Effector CD8-positive, alpha-beta T cell (primary cell): ENCODE measurements at regions not wholly inside any gene's neighbourhood (a gene's known extent, or its start where the extent isn't known, plus 50 kb on each side); places are given as distances from the start of the nearest gene placed in this dataset.

ENCODE experiments used
- DNase-seq: peaks from one replicate; lab custom pipeline; 2025; lab: John Stamatoyannopoulos, UW

GRCh38 chr17:36728030-36728991, 126.9 kb downstream of the MRM1 start:
- no peak for DNase-seq

GRCh38 chr17:36730095-36730808, 128.9 kb downstream of the MRM1 start:
- no peak for DNase-seq

GRCh38 chr17:36730857-36731490, 129.6 kb downstream of the MRM1 start:
- no peak for DNase-seq

- DNase-seq: no peak
These were observed 130.4 kb downstream of the MRM1 start for GRCh38 chr17:36731811-36732210.

- no peak for DNase-seq
These were observed 131.0 kb downstream of the MRM1 start for GRCh38 chr17:36732351-36732750.

GRCh38 chr17:36736201-36737156, 135.1 kb downstream of the MRM1 start:
- DNase-seq: no peak

- DNase-seq: no peak
These were observed 137.8 kb downstream of the MRM1 start for GRCh38 chr17:36739208-36739607.

- DNase-seq: no peak
These were observed 138.8 kb downstream of the MRM1 start for GRCh38 chr17:36740157-36740556.

GRCh38 chr17:36741019-36741902, 139.9 kb downstream of the MRM1 start:
- no peak for DNase-seq

GRCh38 chr17:36742267-36743000, 141.1 kb downstream of the MRM1 start:
- no peak for DNase-seq

- no peak for DNase-seq
These were observed 141.7 kb downstream of the MRM1 start for GRCh38 chr17:36743130-36743529.

- DNase-seq: no peak
These were observed 145.1 kb downstream of the MRM1 start for GRCh38 chr17:36746381-36747053.

GRCh38 chr17:36747861-36748260, 146.5 kb downstream of the MRM1 start:
- DNase-seq: no peak

GRCh38 chr17:36748272-36748671, 146.9 kb downstream of the MRM1 start:
- no peak for DNase-seq

- no peak for DNase-seq
These were observed 148.1 kb downstream of the MRM1 start for GRCh38 chr17:36749493-36749892.

GRCh38 chr17:36750316-36750885, 149.0 kb downstream of the MRM1 start:
- no peak for DNase-seq

GRCh38 chr17:36752096-36752888, 150.9 kb downstream of the MRM1 start:
- no peak for DNase-seq

GRCh38 chr17:36755586-36755985, 154.2 kb downstream of the MRM1 start:
- DNase-seq: no peak
